K562 (cell line): ENCODE measurements at regions not wholly inside any gene's neighbourhood (a gene's known extent, or its start where the extent isn't known, plus 50 kb on each side); places are given as distances from the start of the nearest gene placed in this dataset.

ENCODE experiments used
- NCOA6 ChIP-seq: fragments of 450-650 bp; IDR thresholded peaks from 2 replicates; pipeline ENCODE4 v1.6.1; 2017; ENCODE audit warnings: mild to moderate bottlenecking
- POLR2A ChIP-seq: fragments of 450-650 bp; conservative IDR thresholded peaks from 2 replicates; pipeline ENCODE4 v1.6.1; 2016
- TF ChIP-seq, protein P1 (sequence below): fragments of 150-350 bp; IDR thresholded peaks from 2 replicates; pipeline ENCODE4 v1.6.1; 2014; ENCODE audit warnings: low read depth, mild to moderate bottlenecking, low read length, borderline replicate concordance
- TF ChIP-seq, protein P2 (sequence below): sonication (generic); formaldehyde crosslinking; IDR thresholded peaks from 2 replicates; pipeline ENCODE4 v1.5.0; 2020; ENCODE audit warnings: missing genetic modification reagents
- TF ChIP-seq, protein P3 (sequence below), 3 experiments: IDR thresholded peaks in 2 of 3; conservative IDR thresholded peaks in 1 of 3; 2 replicates each; pipeline ENCODE4 v1.5.1; 2011 to 2012; ENCODE audit warnings: low read length in 3 of 3, mild to moderate bottlenecking in 3 of 3, control low read depth in 2 of 3, improper control_type of control experiment in 1 of 3, inconsistent platforms in 1 of 3, low read depth in 1 of 3, mixed read lengths in 1 of 3, moderate library complexity in 1 of 3; ENCODE audit not compliant: insufficient read depth in 2 of 3

DNA sequence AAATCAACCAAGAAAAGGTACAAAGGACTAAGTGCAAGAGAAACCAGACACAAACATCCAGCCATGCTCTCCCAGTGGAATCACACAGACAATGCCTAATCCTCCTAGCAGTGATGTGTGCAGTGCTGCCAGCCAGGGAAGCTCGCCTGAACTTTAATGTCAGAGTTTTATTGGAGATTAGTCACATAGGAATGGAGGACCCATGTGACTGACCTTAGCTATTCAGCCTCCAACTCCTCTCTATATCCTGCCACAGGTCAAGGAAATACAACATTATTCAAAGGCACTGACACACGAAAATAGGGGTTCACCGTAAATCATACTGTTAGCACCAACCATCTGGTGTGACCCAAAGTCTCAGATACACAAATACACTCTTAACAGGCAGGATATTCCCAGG, 684.6 kb downstream of the DOK5 start:
- TF ChIP-seq, protein P1, sequence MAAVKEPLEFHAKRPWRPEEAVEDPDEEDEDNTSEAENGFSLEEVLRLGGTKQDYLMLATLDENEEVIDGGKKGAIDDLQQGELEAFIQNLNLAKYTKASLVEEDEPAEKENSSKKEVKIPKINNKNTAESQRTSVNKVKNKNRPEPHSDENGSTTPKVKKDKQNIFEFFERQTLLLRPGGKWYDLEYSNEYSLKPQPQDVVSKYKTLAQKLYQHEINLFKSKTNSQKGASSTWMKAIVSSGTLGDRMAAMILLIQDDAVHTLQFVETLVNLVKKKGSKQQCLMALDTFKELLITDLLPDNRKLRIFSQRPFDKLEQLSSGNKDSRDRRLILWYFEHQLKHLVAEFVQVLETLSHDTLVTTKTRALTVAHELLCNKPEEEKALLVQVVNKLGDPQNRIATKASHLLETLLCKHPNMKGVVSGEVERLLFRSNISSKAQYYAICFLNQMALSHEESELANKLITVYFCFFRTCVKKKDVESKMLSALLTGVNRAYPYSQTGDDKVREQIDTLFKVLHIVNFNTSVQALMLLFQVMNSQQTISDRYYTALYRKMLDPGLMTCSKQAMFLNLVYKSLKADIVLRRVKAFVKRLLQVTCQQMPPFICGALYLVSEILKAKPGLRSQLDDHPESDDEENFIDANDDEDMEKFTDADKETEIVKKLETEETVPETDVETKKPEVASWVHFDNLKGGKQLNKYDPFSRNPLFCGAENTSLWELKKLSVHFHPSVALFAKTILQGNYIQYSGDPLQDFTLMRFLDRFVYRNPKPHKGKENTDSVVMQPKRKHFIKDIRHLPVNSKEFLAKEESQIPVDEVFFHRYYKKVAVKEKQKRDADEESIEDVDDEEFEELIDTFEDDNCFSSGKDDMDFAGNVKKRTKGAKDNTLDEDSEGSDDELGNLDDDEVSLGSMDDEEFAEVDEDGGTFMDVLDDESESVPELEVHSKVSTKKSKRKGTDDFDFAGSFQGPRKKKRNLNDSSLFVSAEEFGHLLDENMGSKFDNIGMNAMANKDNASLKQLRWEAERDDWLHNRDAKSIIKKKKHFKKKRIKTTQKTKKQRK, result no peak
- TF ChIP-seq POLR2A (no peak), NCOA6 (no peak)
- TF ChIP-seq, protein P2, sequence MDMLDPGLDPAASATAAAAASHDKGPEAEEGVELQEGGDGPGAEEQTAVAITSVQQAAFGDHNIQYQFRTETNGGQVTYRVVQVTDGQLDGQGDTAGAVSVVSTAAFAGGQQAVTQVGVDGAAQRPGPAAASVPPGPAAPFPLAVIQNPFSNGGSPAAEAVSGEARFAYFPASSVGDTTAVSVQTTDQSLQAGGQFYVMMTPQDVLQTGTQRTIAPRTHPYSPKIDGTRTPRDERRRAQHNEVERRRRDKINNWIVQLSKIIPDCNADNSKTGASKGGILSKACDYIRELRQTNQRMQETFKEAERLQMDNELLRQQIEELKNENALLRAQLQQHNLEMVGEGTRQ (CRISPR knock-in tag), result no peak
- TF ChIP-seq, protein P3, sequence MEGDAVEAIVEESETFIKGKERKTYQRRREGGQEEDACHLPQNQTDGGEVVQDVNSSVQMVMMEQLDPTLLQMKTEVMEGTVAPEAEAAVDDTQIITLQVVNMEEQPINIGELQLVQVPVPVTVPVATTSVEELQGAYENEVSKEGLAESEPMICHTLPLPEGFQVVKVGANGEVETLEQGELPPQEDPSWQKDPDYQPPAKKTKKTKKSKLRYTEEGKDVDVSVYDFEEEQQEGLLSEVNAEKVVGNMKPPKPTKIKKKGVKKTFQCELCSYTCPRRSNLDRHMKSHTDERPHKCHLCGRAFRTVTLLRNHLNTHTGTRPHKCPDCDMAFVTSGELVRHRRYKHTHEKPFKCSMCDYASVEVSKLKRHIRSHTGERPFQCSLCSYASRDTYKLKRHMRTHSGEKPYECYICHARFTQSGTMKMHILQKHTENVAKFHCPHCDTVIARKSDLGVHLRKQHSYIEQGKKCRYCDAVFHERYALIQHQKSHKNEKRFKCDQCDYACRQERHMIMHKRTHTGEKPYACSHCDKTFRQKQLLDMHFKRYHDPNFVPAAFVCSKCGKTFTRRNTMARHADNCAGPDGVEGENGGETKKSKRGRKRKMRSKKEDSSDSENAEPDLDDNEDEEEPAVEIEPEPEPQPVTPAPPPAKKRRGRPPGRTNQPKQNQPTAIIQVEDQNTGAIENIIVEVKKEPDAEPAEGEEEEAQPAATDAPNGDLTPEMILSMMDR (IDR thresholded peaks at IDR 0.05 in 2 of 3, conservative IDR thresholded peaks at IDR 0.05 in 1 of 3; ENCODE audit: insufficient read depth in 2 of 3, low read depth in 1 of 3, low read length in 3 of 3), result no peak
